ENCODE measurements at regions not wholly inside any gene's neighbourhood (a gene's known extent, or its start where the extent isn't known, plus 50 kb on each side); places are given as distances from the start of the nearest gene placed in this dataset.

GRCh38 chr7:41175435-41175834 is 527.5 kb downstream of the INHBA start:
- H3K36me3 ChIP-seq (replicated peaks in 1 of 2; ENCODE audit: control insufficient read depth in 1 of 2, insufficient read depth in 2 of 2, low read length in 2 of 2): no peaks in the 10 kb centered on the region
- no peak overlapping the region for H3K4me3 ChIP-seq (replicated peaks in 1 of 3; ENCODE audit: low read depth in 2 of 3, low read length in 3 of 3)
- Mint-ChIP-seq H3K27me3 (ENCODE audit: low read depth in 3 of 3) (peaks cover 0 to 2% (median 0%) of the 10 kb centered on the region in 3 donors), H3K27ac (no peak overlapping the region), H3K4me3 (no peak overlapping the region), H3K36me3 (no peaks in the 10 kb centered on the region), H3K9me3 (peaks cover 3 to 24% (median 6%) of the 10 kb centered on the region in 7 donors), H3K4me1 (no peaks in the 10 kb centered on the region)
- no peak overlapping the region for H2AFZ ChIP-seq (ENCODE audit: insufficient read depth, low read depth, low read length, poor library complexity, severe bottlenecking)
- DNase-seq: no peak
- TF ChIP-seq CTCF (IDR thresholded peaks at IDR 0.05): no peak
- no peaks in the 10 kb centered on the region for H3K79me2 ChIP-seq (ENCODE audit: insufficient read depth, low read length)
- no peak overlapping the region for H3K4me2 ChIP-seq (replicated peaks; ENCODE audit: extremely low read depth, low read length, poor library complexity, severe bottlenecking)
- H3K9ac ChIP-seq (ENCODE audit: insufficient read depth, low read length, poor library complexity, severe bottlenecking): no peak overlapping the region
- H3K27me3 ChIP-seq (ENCODE audit: control insufficient read depth in 2 of 2, insufficient read depth in 2 of 2, low read length in 2 of 2): no peaks in the 10 kb centered on the region
- no peaks in the 10 kb centered on the region for H4K20me1 ChIP-seq (ENCODE audit: insufficient read depth, low read length)
- peaks cover 4 to 9% of the 10 kb centered on the region in 2 donors for H3K9me3 ChIP-seq (replicated peaks in 1 of 2; ENCODE audit: control insufficient read depth in 1 of 2, insufficient read depth in 1 of 2, low read length in 2 of 2)
- H3K4me1 ChIP-seq (ENCODE audit: control insufficient read depth in 1 of 2, insufficient read depth in 2 of 2, low read length in 2 of 2): no peaks in the 10 kb centered on the region
- 98% methylated on average over 6 of the region's 8 CpGs for WGBS (ENCODE audit: insufficient coverage)
- H3K27ac ChIP-seq (ENCODE audit: low read depth in 1 of 2, low read length in 2 of 2): no peak overlapping the region
- intact Hi-C loops (cut with micrococcal nuclease): no loop called here

GRCh38 chr7:41174521-41174920 is 528.4 kb downstream of the INHBA start:
- Histone ChIP-seq H2AFZ (ENCODE audit: insufficient read depth, low read depth, low read length, poor library complexity, severe bottlenecking) (no peak overlapping the region), H3K4me1 (ENCODE audit: control insufficient read depth in 1 of 2, insufficient read depth in 2 of 2, low read length in 2 of 2) (no peaks in the 10 kb centered on the region), H3K36me3 (replicated peaks in 1 of 2; ENCODE audit: control insufficient read depth in 1 of 2, insufficient read depth in 2 of 2, low read length in 2 of 2) (no peaks in the 10 kb centered on the region), H3K9ac (ENCODE audit: insufficient read depth, low read length, poor library complexity, severe bottlenecking) (no peak overlapping the region), H4K20me1 (ENCODE audit: insufficient read depth, low read length) (no peaks in the 10 kb centered on the region), H3K9me3 (replicated peaks in 1 of 2; ENCODE audit: control insufficient read depth in 1 of 2, insufficient read depth in 1 of 2, low read length in 2 of 2) (peaks cover 4 to 9% of the 10 kb centered on the region in 2 donors), H3K27me3 (ENCODE audit: control insufficient read depth in 2 of 2, insufficient read depth in 2 of 2, low read length in 2 of 2) (no peaks in the 10 kb centered on the region), H3K4me3 (replicated peaks in 1 of 3; ENCODE audit: low read depth in 2 of 3, low read length in 3 of 3) (no peak overlapping the region), H3K27ac (ENCODE audit: low read depth in 1 of 2, low read length in 2 of 2) (no peak overlapping the region), H3K79me2 (ENCODE audit: insufficient read depth, low read length) (no peaks in the 10 kb centered on the region), H3K4me2 (replicated peaks; ENCODE audit: extremely low read depth, low read length, poor library complexity, severe bottlenecking) (no peak overlapping the region)
- no peaks in the 10 kb centered on the region for H3K4me1 Mint-ChIP-seq
- H3K27me3 Mint-ChIP-seq (ENCODE audit: low read depth in 3 of 3): peaks cover 0 to 2% (median 0%) of the 10 kb centered on the region in 3 donors
- intact Hi-C loops (cut with micrococcal nuclease): no loop called here
- WGBS (ENCODE audit: insufficient coverage): no CpG with 5 or more reads among the region's 2 CpGs
- H3K4me3 Mint-ChIP-seq: no peak overlapping the region
- no peak for DNase-seq
- TF ChIP-seq CTCF (IDR thresholded peaks at IDR 0.05): no peak
- peaks cover 3 to 24% (median 10%) of the 10 kb centered on the region in 7 donors for H3K9me3 Mint-ChIP-seq
- no peak overlapping the region for H3K27ac Mint-ChIP-seq
- no peaks in the 10 kb centered on the region for H3K36me3 Mint-ChIP-seq

Data from CD14-positive monocyte (primary cell).